Stimulated activated naive CD8-positive, alpha-beta T cell treated with anti-CD3 and anti-CD28 coated beads, Interleukin-15, amount 100 ng/mL, for 72 hours (primary cell): ENCODE measurements at regions not wholly inside any gene's neighbourhood (a gene's known extent, or its start where the extent isn't known, plus 50 kb on each side); places are given as distances from the start of the nearest gene placed in this dataset.

Experiments used
- ATAC-seq: fragments of 150-1000 bp; cut with Tn5 transposase; 2 replicates; pipeline ENCODE4 v1.10.0; 2021; ENCODE audit warnings: mild to moderate bottlenecking, moderate library complexity
- DNase-seq, 2 donors: peaks; one replicate each; pipeline ENCODE4 v3.0.0; 2021 to 2022
- H3K27ac Mint-ChIP-seq, 2 donors: one replicate each; pipeline ENCODE4 v1.8.0; 2022; ENCODE audit warnings: mild to moderate bottlenecking in 2 of 2, mixed read lengths in 2 of 2, moderate library complexity in 2 of 2
- H3K27me3 Mint-ChIP-seq: one replicate; pipeline ENCODE4 v1.8.0; 2022; ENCODE audit warnings: mixed read lengths
- H3K4me1 Mint-ChIP-seq: one replicate; pipeline ENCODE4 v1.8.0; 2022; ENCODE audit warnings: mild to moderate bottlenecking, mixed read lengths
- H3K4me3 Mint-ChIP-seq, 2 donors: one replicate each; pipeline ENCODE4 v1.8.0; 2022; ENCODE audit warnings: mild to moderate bottlenecking in 2 of 2, mixed read lengths in 2 of 2, moderate library complexity in 1 of 2
- H3K9me3 Mint-ChIP-seq, 2 donors: one replicate each; pipeline ENCODE4 v1.8.0; 2022; ENCODE audit warnings: mixed read lengths in 2 of 2

DNA sequence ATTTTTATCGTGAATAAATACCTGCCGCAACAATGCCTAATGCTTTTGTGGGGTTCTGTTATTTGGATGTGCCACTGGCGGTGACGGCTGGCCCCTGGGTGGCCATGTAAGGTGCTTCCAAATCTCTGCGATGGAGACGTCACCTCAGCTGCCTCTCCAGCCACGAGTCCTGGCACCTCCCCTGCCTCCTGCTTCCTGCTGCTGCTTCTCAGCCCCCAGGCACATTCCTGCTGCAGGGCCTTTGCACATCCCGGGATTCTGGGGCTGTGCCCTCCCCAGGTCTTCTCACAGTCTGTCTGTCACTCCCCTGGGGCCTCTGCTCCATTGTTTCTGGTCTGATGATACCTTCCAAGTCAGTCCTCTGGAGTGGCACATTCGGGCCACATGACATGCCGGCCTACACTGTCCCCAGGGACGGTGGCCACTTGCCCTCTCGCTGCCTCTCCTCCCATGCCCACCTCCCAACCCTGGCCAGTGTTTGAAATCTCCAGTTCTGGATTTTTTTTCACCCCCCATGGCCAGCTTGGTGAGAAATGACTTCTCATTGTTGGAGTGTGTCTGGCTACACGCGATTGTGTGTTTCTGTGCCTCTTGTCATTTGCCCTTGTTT, 151.8 kb downstream of the KIF26A start:
- DNase-seq (no peak), ATAC-seq (no peak)
- Mint-ChIP-seq H3K27me3 (peaks cover 19% of the 10 kb centered on the region), H3K4me3 (no peak overlapping the region), H3K9me3 (peaks cover 5 to 12% of the 10 kb centered on the region in 2 donors), H3K4me1 (no peaks in the 10 kb centered on the region), H3K27ac (no peak overlapping the region)

DNA sequence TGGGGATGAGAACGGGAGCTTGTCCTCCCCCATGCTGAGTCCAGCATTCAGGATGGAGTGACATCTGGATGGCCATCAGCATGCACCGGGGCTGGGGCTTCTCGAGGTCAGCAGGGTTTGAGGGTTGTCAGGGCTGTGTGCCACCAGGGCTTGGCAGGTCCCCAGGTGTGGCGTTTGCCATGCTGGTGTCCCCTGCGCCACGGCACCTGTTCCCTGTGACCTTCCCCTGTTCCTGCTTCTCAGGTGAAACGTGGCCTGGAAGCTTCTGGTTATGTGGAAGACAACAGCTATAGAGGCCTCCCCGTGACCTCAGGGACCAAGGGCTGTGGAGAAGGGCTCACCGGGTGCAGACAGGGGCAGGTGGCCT, 152.4 kb downstream of the KIF26A start:
- H3K27ac Mint-ChIP-seq, result no peak overlapping the region
- H3K27me3 Mint-ChIP-seq, result peaks cover 21% of the 10 kb centered on the region
- H3K9me3 Mint-ChIP-seq, result peaks cover 5 to 12% of the 10 kb centered on the region in 2 donors
- H3K4me1 Mint-ChIP-seq, result no peaks in the 10 kb centered on the region
- H3K4me3 Mint-ChIP-seq, result no peak overlapping the region
- no peak for ATAC-seq
- no peak for DNase-seq

- peaks cover 5 to 12% of the 10 kb centered on the region in 2 donors for H3K9me3 Mint-ChIP-seq
- peaks cover 21% of the 10 kb centered on the region for H3K27me3 Mint-ChIP-seq
- no peak overlapping the region for H3K4me3 Mint-ChIP-seq
- DNase-seq, result no peak
- no peaks in the 10 kb centered on the region for H3K4me1 Mint-ChIP-seq
- no peak overlapping the region for H3K27ac Mint-ChIP-seq
- ATAC-seq, result no peak
Observed at GRCh38 chr14:104291123-104292000, 153.0 kb downstream of the KIF26A start.

DNA sequence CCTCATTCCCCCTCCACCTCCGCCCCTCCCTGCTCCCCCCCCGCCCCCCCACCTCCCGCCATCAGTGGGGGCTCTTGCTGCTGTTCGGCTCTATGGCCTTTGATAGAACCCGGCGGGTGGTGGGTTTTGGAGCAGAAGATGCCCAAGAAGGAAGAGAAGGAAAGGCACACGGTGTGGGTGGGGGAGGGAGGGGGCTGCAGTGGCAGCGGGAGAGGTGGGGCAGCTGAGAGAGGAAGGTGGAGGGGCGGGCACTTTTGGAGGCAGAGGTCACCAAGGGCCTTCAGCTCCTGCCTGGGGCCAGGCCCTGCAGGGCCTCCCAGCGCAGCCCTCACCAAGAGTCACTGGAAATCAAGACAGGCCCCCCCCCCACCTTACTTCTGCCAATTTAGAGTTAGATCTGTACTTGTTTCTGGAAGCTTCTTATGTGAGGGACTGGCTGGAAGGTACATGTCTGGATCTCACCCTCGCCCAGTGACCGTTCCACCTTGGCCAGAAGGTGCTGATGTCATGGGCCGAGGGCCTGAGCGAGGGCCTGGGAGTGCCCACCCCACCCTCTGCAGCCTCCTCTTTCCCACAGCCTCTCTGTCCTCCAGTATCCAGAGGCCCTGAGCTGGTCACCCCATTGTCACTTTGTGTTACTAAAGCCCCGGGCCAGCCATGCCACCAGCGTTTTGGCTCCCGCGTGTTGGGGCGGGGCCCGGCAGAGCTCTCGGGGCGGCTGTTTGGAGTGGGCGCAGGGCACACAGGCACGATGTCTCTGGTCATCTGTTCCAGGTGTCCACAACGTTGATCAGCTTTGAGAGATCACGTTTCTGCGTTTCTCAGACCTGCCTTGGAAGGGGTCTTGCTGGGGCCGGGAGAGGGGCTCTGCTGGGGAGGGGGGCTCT, 153.9 kb downstream of the KIF26A start:
- H3K4me3 Mint-ChIP-seq, result no peak overlapping the region
- H3K27ac Mint-ChIP-seq, result no peak overlapping the region
- ATAC-seq, result no peak
- peaks cover 21% of the 10 kb centered on the region for H3K27me3 Mint-ChIP-seq
- no peak for DNase-seq
- no peaks in the 10 kb centered on the region for H3K4me1 Mint-ChIP-seq
- H3K9me3 Mint-ChIP-seq, result peaks cover 5 to 12% of the 10 kb centered on the region in 2 donors

DNA sequence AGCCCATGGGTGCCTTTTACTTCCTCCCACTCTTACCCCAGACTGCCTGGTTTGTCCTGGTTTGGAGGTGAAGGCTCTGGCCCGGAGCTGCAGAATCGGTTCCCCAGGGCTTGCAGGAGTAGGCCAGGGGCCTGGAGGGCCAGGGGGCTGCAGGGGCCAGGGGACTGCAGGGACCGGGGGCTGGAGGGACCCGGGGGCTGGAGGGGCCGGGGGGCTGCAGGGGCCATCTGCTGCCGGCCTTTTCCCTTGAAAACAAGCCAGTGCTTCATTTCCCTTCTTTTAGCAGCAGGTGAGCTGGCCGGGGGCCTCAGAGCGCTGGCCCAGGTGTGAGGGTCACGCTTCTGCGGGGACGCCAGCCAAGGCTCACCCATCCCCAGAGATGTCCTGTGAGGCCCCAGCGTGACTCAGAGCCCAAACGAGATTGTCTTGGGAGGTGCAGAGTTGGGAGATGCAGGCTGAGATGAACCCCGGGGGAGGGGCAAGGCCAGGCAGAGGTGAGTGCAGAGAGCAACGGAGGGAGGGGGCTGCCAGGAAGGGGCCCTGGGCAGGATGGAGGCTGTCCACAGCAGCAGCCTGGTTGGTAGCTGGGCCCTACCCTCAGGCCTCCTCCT, 154.9 kb downstream of the KIF26A start:
- Mint-ChIP-seq H3K27me3 (peaks cover 21% of the 10 kb centered on the region), H3K27ac (peak overlapping the region in 1 of 2 donors; percentile 40), H3K4me1 (no peaks in the 10 kb centered on the region), H3K9me3 (peaks cover 5 to 11% of the 10 kb centered on the region in 2 donors), H3K4me3 (no peak overlapping the region)
- DNase-seq, result no peak
- ATAC-seq, result no peak

GRCh38 chr14:104293851-104294627, 155.7 kb downstream of the KIF26A start:
- no peak for DNase-seq
- Mint-ChIP-seq H3K27me3 (peaks cover 21% of the 10 kb centered on the region), H3K4me3 (no peak overlapping the region), H3K9me3 (peaks cover 2 to 4% of the 10 kb centered on the region in 2 donors), H3K4me1 (no peaks in the 10 kb centered on the region), H3K27ac (no peak overlapping the region)
- ATAC-seq, result no peak

DNA sequence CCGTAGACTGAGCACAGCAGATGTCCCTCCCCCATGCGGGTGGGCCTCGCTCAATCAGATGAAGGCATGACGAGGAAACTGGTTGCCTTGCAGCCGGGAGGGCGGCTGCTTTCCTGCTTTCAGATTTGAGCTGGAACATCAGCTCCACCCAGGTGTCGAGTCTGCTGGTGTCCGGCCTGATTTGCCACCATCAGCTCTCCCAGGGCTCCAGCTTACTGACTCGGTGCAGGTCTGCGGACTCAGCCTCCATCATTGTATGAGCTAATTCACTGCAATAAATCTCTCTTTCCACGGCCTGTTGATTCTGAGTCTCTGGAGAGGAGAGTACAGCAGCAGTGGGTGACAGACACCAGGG, 156.2 kb downstream of the KIF26A start:
- H3K9me3 Mint-ChIP-seq, result no peaks in the 10 kb centered on the region
- no peak for ATAC-seq
- H3K4me1 Mint-ChIP-seq, result no peaks in the 10 kb centered on the region
- no peak overlapping the region for H3K27ac Mint-ChIP-seq
- H3K27me3 Mint-ChIP-seq, result peaks cover 21% of the 10 kb centered on the region
- no peak overlapping the region for H3K4me3 Mint-ChIP-seq
- DNase-seq, result no peak

- H3K27me3 Mint-ChIP-seq, result peaks cover 21% of the 10 kb centered on the region
- no peak overlapping the region for H3K27ac Mint-ChIP-seq
- no peak overlapping the region for H3K4me3 Mint-ChIP-seq
- no peaks in the 10 kb centered on the region for H3K9me3 Mint-ChIP-seq
- no peaks in the 10 kb centered on the region for H3K4me1 Mint-ChIP-seq
- DNase-seq (no peak), ATAC-seq (no peak)
Observed at GRCh38 chr14:104294983-104295680, 156.7 kb downstream of the KIF26A start.

DNA sequence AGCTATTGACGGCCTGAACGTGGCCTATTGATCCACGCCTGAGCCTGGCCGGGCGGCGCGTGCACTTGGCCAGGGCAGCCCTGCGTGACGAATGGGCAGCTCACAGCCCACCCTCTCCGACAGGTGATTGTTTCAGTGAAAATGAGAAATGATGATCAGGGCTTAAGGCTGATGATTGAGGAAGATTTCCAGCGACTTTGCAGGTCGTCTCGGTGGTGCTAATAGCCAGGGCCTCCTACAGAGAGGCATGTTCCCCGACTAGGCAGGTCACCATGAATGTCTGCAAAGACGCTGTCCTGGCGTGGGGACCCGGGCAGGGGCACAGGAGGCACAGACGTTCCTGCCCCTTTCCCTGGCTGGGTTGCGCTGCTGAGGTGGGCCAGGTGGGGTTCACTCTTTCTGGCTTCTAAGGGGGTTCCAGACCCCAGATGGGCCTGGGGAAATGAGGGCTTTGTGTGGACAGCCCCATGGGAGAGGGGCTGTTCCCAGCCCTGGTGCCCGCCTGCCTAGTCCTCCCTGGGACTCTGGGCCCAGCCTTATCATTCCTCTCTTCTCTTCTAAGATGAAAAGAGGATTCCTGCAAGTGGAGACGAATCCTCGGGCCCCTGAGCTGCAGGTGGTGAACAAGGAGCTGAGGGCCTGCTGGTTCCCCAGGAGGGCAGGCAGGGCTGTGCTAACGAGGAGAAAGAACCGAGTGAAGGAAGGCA, 157.4 kb downstream of the KIF26A start:
- Mint-ChIP-seq H3K4me1 (no peaks in the 10 kb centered on the region), H3K27ac (peak overlapping the region in 1 of 2 donors; percentile 83), H3K9me3 (no peaks in the 10 kb centered on the region), H3K27me3 (peaks cover 21% of the 10 kb centered on the region), H3K4me3 (no peak overlapping the region)
- no peak for DNase-seq
- ATAC-seq, result no peak

- peaks cover 0 to 8% of the 10 kb centered on the region in 2 donors for H3K9me3 Mint-ChIP-seq
- H3K4me1 Mint-ChIP-seq, result no peaks in the 10 kb centered on the region
- no peak overlapping the region for H3K27ac Mint-ChIP-seq
- H3K27me3 Mint-ChIP-seq, result peaks cover 21% of the 10 kb centered on the region
- no peak overlapping the region for H3K4me3 Mint-ChIP-seq
- DNase-seq, result no peak
- ATAC-seq, result no peak
Observed at GRCh38 chr14:104296388-104297312, 158.3 kb downstream of the KIF26A start.

DNA sequence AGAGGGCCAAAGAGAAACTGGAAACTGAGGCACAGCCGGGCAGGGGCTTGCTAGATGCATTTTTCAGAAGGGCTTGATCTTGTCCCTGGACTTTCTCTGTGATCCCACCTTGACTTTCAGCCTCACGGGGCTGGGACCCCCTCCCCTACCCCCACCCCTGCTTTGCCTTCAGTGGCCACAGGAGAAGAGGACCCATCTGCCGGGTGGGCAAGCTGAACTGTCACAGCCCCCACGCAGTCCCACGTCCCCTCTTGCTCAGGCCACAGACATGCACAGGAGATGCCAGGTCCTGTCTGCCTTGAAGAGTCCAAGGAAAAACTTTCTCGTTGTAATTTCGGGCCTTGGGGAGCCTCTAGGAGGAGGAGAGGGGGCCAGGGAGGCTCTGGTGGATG, 158.9 kb downstream of the KIF26A start:
- no peak overlapping the region for H3K4me3 Mint-ChIP-seq
- DNase-seq (no peak), ATAC-seq (no peak)
- H3K27ac Mint-ChIP-seq, result no peak overlapping the region
- H3K9me3 Mint-ChIP-seq, result peaks cover 0 to 8% of the 10 kb centered on the region in 2 donors
- H3K4me1 Mint-ChIP-seq, result no peaks in the 10 kb centered on the region
- peaks cover 21% of the 10 kb centered on the region for H3K27me3 Mint-ChIP-seq

DNA sequence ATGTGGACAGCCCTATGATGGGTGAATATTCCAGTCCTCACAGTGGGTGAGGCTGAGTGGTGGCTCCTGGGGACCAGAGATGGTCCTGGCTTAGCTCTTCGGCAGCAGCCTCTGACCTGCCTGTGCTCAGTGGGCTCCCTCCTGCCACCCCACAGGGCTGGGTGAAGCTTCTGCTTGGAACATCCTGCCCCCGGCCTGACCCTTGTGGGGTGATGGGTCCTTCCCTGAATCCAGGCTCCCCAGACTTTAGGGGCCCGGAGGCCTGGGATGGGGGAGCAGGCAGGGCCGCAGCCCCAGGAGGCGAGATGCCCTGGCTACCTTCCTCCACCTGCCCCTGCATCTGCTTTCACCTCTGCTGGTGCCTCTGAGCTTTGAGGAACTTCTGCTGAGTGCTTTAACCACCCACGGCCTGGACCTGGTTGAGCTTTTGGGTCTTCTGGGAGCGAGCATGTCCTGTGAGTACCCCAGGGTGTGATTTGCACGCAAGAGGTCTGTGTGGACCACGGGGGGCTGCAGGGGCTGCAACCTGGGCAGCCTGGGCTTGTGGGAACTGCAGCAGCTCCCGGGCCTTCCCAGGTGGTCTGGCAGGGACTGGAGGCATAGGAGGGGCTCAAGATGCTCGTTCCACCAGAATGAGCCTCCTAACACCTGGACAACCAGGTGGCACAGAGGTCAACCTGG, 159.5 kb downstream of the KIF26A start:
- peaks cover 0 to 8% of the 10 kb centered on the region in 2 donors for H3K9me3 Mint-ChIP-seq
- ATAC-seq (no peak), DNase-seq (no peak)
- peaks cover 21% of the 10 kb centered on the region for H3K27me3 Mint-ChIP-seq
- no peak overlapping the region for H3K4me3 Mint-ChIP-seq
- peak overlapping the region in 1 of 2 donors; percentile 63 for H3K27ac Mint-ChIP-seq
- no peaks in the 10 kb centered on the region for H3K4me1 Mint-ChIP-seq
